ENCODE measurements at regions not wholly inside any gene's neighbourhood (a gene's known extent, or its start where the extent isn't known, plus 50 kb on each side); places are given as distances from the start of the nearest gene placed in this dataset.

- FAIRE-seq (no peak), ATAC-seq (no peak), DNase-seq (ENCODE audit: low spot score) (no peak)
- no peak overlapping the region for H3K4me2 ChIP-seq (ENCODE audit: low read depth, low read length)
- H3K9ac ChIP-seq (ENCODE audit: insufficient read depth, low read depth, low read length): no peak overlapping the region
- no peaks in the 10 kb centered on the region for H4K20me1 ChIP-seq (ENCODE audit: insufficient read depth, low read length)
- no peak overlapping the region for H3K27ac ChIP-seq (ENCODE audit: extremely low read length, insufficient read depth, low read length)
- 30% methylated on average over 8 of the region's 8 CpGs for WGBS (ENCODE audit: low lambda C conversion rate)
- BruUV-seq (replicated peaks): no TSS peak
- no peaks in the 10 kb centered on the region; a peak in 1 of 5 replicates for H3K27me3 ChIP-seq (ENCODE audit: control insufficient read depth in 1 of 2, insufficient read depth in 2 of 2, low read length in 2 of 2)
- no peak overlapping the region for H2AFZ ChIP-seq (ENCODE audit: low read length)
- H3K9me3 ChIP-seq (ENCODE audit: low read length): no peaks in the 10 kb centered on the region
- no peaks in the 10 kb centered on the region for H3K36me3 ChIP-seq (replicated peaks in 1 of 2; ENCODE audit: control insufficient read depth in 1 of 2, insufficient read depth in 2 of 2, low read length in 2 of 2)
- H3K4me1 ChIP-seq (ENCODE audit: insufficient read depth, low read length): no peaks in the 10 kb centered on the region
- ChIA-PET CTCF (ENCODE audit: low intra/inter-chr PET ratio, low total read pairs) (no interaction called here), POLR2A (no interaction called here)
- TF ChIP-seq ELF4 (CRISPR knock-in tag; IDR thresholded peaks at IDR 0.05; ENCODE audit: borderline replicate concordance) (no peak), ZFP82 (CRISPR knock-in tag; IDR thresholded peaks at IDR 0.05; ENCODE audit: borderline replicate concordance) (no peak), ZBTB7A (CRISPR knock-in tag; IDR thresholded peaks at IDR 0.05) (no peak), HNF4G (IDR thresholded peaks at IDR 0.05; ENCODE audit: borderline replicate concordance, low read depth, low read length) (no peak), HNF4G (CRISPR knock-in tag; IDR thresholded peaks at IDR 0.05; ENCODE audit: borderline replicate concordance, low read depth) (no peak), MAFG (CRISPR knock-in tag; IDR thresholded peaks at IDR 0.05) (no peak), ZSCAN30 (CRISPR knock-in tag; IDR thresholded peaks at IDR 0.05) (no peak), NFIB (CRISPR knock-in tag; IDR thresholded peaks at IDR 0.05; ENCODE audit: borderline replicate concordance) (no peak), NR2F2 (IDR thresholded peaks at IDR 0.05; ENCODE audit: borderline replicate concordance, low read depth) (no peak), CENPT (CRISPR knock-in tag; IDR thresholded peaks at IDR 0.05; ENCODE audit: low read depth) (no peak), GPN1 (CRISPR knock-in tag; IDR thresholded peaks at IDR 0.05; ENCODE audit: borderline replicate concordance) (no peak), CEBPB (IDR thresholded peaks at IDR 0.05; ENCODE audit: borderline replicate concordance, low read depth, low read length) (no peak), RFXANK (CRISPR knock-in tag; IDR thresholded peaks at IDR 0.05) (no peak), KDM5A (IDR thresholded peaks at IDR 0.05; ENCODE audit: borderline replicate concordance, low read length) (no peak), ZFP91 (CRISPR knock-in tag; IDR thresholded peaks at IDR 0.05; ENCODE audit: borderline replicate concordance) (no peak), ZNF564 (CRISPR knock-in tag; IDR thresholded peaks at IDR 0.05) (no peak), MTERF4 (CRISPR knock-in tag; IDR thresholded peaks at IDR 0.05) (no peak), MEIS1 (CRISPR knock-in tag; IDR thresholded peaks at IDR 0.05; ENCODE audit: borderline replicate concordance) (no peak)
- no peak overlapping the region for H3K4me3 ChIP-seq (replicated peaks in 1 of 3; ENCODE audit: insufficient read depth in 1 of 3, low read depth in 2 of 3, low read length in 3 of 3)
- in situ Hi-C loops (cut with HindIII; ENCODE audit: extremely low pct_ligation_motif_present, low pct_unique_long_range_greater_than_20kb): no loop called here
- no peaks in the 10 kb centered on the region for H3K79me2 ChIP-seq (ENCODE audit: insufficient read depth, low read length)
- intact Hi-C loops (cut with micrococcal nuclease; ENCODE audit: unreplicated experiment): no loop called here
Measured at GRCh38 chr6:166830185-166830890, 126.0 kb downstream of the RNASET2 start.

Measured in HepG2 (cell line).